ENCODE measurements at regions not wholly inside any gene's neighbourhood (a gene's known extent, or its start where the extent isn't known, plus 50 kb on each side); places are given as distances from the start of the nearest gene placed in this dataset.

DNA sequence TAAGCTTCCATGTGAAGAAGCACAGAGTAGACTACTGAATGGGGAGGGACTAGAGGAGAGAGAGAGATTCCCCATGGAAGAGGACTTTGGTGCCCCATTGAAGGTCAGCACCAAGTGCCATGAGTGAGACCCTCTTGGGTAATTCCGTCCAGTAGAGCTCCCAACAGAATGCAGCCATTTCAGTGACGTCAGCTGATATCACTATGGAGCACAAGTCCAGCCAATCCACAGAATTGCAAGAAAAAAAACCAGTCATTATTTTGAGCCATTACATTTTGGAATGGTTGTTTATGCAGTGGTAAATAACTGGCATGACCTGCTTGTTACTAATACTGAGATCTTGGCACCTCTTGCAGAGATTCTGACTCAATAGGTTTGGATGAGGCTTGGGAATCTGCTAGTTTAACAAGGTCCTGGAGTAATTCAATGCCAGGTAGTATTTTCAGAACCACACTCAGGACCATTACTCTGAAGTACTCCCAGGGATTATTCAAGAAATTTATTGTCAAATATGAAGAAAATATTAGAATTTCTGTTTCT, 52.6 kb upstream of the SP8 start:
- no peak for DNase-seq (ENCODE audit: low read depth)
- no peak overlapping the region for H3K4me3 ChIP-seq (ENCODE audit: low read depth, low read length)
- TF ChIP-seq CTCF (IDR thresholded peaks at IDR 0.05; ENCODE audit: insufficient read depth, low read length, poor library complexity, severe bottlenecking) = no peak
- H3K27me3 ChIP-seq (ENCODE audit: control insufficient read depth, insufficient read depth, low read length) = no peaks in the 10 kb centered on the region
- no peaks in the 10 kb centered on the region for H3K36me3 ChIP-seq (ENCODE audit: control insufficient read depth, insufficient read depth, low read length)

- no peak for DNase-seq (ENCODE audit: low read depth)
- TF ChIP-seq CTCF (IDR thresholded peaks at IDR 0.05; ENCODE audit: insufficient read depth, low read length, poor library complexity, severe bottlenecking) = no peak
- Histone ChIP-seq H3K36me3 (ENCODE audit: control insufficient read depth, insufficient read depth, low read length) (no peaks in the 10 kb centered on the region), H3K27me3 (ENCODE audit: control insufficient read depth, insufficient read depth, low read length) (no peaks in the 10 kb centered on the region), H3K4me3 (ENCODE audit: low read depth, low read length) (no peak overlapping the region)
Observed at GRCh38 chr7:20839987-20840386, 53.3 kb upstream of the SP8 start.

GRCh38 chr7:20846791-20847190, 60.1 kb upstream of the SP8 start:
- DNase-seq (ENCODE audit: low read depth) = no peak
- H3K36me3 ChIP-seq (ENCODE audit: control insufficient read depth, insufficient read depth, low read length) = no peaks in the 10 kb centered on the region
- H3K4me3 ChIP-seq (ENCODE audit: low read depth, low read length) = no peak overlapping the region
- no peak for TF ChIP-seq CTCF (IDR thresholded peaks at IDR 0.05; ENCODE audit: insufficient read depth, low read length, poor library complexity, severe bottlenecking)
- no peaks in the 10 kb centered on the region for H3K27me3 ChIP-seq (ENCODE audit: control insufficient read depth, insufficient read depth, low read length)

DNA sequence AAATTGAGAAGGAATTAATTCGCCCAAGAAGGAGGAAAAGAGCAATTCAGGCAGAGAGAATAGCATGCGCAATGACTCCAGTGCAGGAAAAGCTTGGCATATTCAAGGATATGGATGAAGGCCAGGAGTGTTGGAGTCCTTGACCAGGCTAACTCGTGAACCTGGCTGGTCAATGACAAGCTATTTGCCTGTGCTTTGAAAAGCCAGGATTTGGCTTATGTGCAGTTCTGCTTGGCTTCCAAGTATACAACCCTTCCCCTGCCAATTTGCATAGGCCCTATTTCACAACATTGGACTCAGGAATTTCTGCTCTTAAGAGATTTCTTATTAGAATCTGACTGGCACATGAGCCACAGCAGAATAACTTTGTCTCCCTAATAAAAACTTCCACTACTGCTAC, 72.3 kb upstream of the SP8 start:
- H3K36me3 ChIP-seq (ENCODE audit: control insufficient read depth, insufficient read depth, low read length) = no peaks in the 10 kb centered on the region
- no peak for TF ChIP-seq CTCF (IDR thresholded peaks at IDR 0.05; ENCODE audit: insufficient read depth, low read length, poor library complexity, severe bottlenecking)
- DNase-seq (ENCODE audit: low read depth) = no peak
- no peaks in the 10 kb centered on the region for H3K27me3 ChIP-seq (ENCODE audit: control insufficient read depth, insufficient read depth, low read length)
- H3K4me3 ChIP-seq (ENCODE audit: low read depth, low read length) = no peak overlapping the region

- Histone ChIP-seq H3K36me3 (ENCODE audit: control insufficient read depth, insufficient read depth, low read length) (no peaks in the 10 kb centered on the region), H3K27me3 (ENCODE audit: control insufficient read depth, insufficient read depth, low read length) (no peaks in the 10 kb centered on the region), H3K4me3 (ENCODE audit: low read depth, low read length) (no peak overlapping the region)
- DNase-seq (ENCODE audit: low read depth) = no peak
- no peak for TF ChIP-seq CTCF (IDR thresholded peaks at IDR 0.05; ENCODE audit: insufficient read depth, low read length, poor library complexity, severe bottlenecking)
Observed at GRCh38 chr7:20861468-20861867, 74.8 kb upstream of the SP8 start.

DNA sequence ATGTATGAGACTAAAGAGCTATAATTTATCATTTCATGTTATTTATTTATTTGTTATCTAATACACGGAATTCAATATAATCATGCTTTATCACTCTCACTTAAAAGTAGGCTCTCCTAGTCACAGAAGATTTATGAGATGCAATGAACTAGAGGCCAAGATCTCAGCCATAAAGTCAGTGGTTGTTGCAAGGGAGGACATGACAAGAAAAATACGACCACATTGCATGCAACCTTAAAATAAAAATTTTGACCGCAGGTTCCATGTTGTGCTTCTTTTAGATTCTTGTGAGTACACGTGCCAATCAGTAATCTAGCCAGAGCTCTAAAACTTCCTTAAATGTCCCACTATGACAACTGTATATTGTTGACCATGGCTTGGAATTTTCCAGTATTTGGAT, 75.9 kb upstream of the SP8 start:
- DNase-seq (ENCODE audit: low read depth) = no peak
- TF ChIP-seq CTCF (IDR thresholded peaks at IDR 0.05; ENCODE audit: insufficient read depth, low read length, poor library complexity, severe bottlenecking) = no peak
- Histone ChIP-seq H3K4me3 (ENCODE audit: low read depth, low read length) (no peak overlapping the region), H3K36me3 (ENCODE audit: control insufficient read depth, insufficient read depth, low read length) (no peaks in the 10 kb centered on the region), H3K27me3 (ENCODE audit: control insufficient read depth, insufficient read depth, low read length) (no peaks in the 10 kb centered on the region)
